ENCODE measurements at regions not wholly inside any gene's neighbourhood (a gene's known extent, or its start where the extent isn't known, plus 50 kb on each side); places are given as distances from the start of the nearest gene placed in this dataset.

GRCh38 chr1:198887866-198888265, 249.0 kb downstream of the PTPRC start:
- no peak overlapping the region for H3K4me3 ChIP-seq (ENCODE audit: low read depth, low read length)
- DNase-seq (ENCODE audit: low read depth): no peak
- TF ChIP-seq CTCF (IDR thresholded peaks at IDR 0.05; ENCODE audit: insufficient read depth, low read depth, low read length, missing control alignments): no peak

GRCh38 chr1:198888379-198888943, 249.6 kb downstream of the PTPRC start:
- TF ChIP-seq CTCF (IDR thresholded peaks at IDR 0.05; ENCODE audit: insufficient read depth, low read depth, low read length, missing control alignments): no peak
- no peak for DNase-seq (ENCODE audit: low read depth)
- no peak overlapping the region for H3K4me3 ChIP-seq (ENCODE audit: low read depth, low read length)

DNA sequence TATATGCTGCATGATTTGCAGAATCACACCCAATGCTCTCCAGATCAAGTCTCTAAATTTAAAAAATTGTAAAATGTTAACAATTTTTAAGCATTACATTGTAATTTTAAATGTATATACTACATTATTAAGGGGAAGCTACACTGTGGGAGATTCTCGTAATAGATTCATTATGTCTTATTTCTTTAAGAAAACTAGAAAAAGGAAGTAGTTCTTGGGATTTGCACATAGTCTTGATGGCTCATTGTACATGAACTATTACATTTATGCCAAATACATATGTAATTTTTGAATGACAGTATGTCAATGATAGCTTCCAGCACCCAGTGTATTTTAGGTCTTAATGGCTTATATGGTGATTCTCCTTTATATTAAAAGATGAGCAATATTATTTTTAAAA, 250.3 kb downstream of the PTPRC start:
- DNase-seq (ENCODE audit: low read depth): no peak
- no peak for TF ChIP-seq CTCF (IDR thresholded peaks at IDR 0.05; ENCODE audit: insufficient read depth, low read depth, low read length, missing control alignments)
- no peak overlapping the region for H3K4me3 ChIP-seq (ENCODE audit: low read depth, low read length)

DNA sequence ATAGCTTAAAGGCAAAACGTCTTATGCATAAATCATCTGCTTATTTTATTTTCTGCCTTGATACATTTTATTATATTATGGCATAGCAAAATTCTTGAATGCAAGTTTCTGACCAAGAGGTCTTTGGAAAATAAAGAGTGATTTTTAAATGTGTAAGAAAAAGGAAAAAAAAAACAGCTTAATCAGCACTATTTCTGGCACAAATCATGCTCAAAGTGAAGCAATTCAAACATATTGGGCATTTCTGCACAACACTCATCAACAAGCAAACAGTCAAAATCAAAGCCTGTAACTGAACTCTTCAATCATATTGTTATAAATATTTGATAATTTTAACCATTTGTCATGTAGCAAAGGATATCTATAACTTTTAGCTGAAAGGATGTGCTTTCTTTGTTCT, 250.9 kb downstream of the PTPRC start:
- TF ChIP-seq CTCF (IDR thresholded peaks at IDR 0.05; ENCODE audit: insufficient read depth, low read depth, low read length, missing control alignments): no peak
- DNase-seq (ENCODE audit: low read depth): no peak
- no peak overlapping the region for H3K4me3 ChIP-seq (ENCODE audit: low read depth, low read length)

DNA sequence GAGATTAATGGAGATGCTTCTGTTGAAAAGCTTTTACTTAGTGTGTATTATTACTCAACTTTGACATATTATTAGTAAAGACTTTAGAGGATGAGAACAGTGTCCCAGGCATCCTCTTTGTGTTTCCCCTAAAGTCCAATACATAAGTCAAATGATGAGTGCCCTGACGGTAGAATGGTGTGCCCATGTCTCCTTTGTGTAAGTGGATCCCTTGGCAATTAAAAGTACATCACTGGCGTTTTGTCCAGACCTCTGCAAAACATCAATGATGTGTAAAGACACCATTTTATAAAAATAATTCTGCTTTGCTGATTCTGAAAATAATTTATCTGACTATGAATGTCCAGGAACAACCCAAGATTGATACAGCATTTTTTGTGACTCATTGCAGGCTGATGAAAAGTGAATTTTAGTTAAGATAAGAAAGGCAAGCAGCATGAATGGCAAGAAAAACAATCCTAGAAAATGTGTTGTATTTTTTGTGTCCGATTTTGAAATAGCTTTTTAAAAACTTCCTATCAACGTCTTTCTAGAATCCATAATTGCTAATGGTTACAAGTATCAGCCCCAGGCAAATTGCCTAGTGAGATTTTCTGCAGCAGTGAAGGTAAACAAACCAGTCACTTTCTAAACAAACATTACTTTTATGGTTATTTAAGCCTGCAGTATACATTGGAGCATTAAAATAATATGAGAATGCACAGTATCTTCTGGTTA, 251.5 kb downstream of the PTPRC start:
- no peak for DNase-seq (ENCODE audit: low read depth)
- TF ChIP-seq CTCF (IDR thresholded peaks at IDR 0.05; ENCODE audit: insufficient read depth, low read depth, low read length, missing control alignments): no peak
- no peak overlapping the region for H3K4me3 ChIP-seq (ENCODE audit: low read depth, low read length)

GRCh38 chr1:198892065-198892464, 253.2 kb downstream of the PTPRC start:
- no peak for DNase-seq (ENCODE audit: low read depth)
- H3K4me3 ChIP-seq (ENCODE audit: low read depth, low read length): no peak overlapping the region
- TF ChIP-seq CTCF (IDR thresholded peaks at IDR 0.05; ENCODE audit: insufficient read depth, low read depth, low read length, missing control alignments): no peak

DNA sequence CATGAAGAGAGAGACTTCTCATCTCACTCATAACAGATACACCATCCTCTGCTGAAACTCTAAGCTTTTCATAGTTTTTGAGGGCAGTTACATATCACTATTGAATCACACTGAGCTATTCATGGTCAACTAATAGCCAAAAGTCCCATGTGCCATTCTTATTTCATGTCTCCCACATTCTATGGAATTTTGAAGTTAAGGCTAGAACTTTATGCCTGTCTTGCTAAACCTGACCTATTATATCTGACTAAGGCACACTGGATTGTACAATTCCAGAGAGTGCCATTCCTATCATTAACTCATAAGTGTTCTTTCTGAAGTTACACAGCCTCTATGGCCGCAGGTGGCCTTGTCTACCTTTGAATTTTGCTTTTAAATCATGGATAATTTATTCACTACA, 254.3 kb downstream of the PTPRC start:
- DNase-seq (ENCODE audit: low read depth): no peak
- no peak overlapping the region for H3K4me3 ChIP-seq (ENCODE audit: low read depth, low read length)
- no peak for TF ChIP-seq CTCF (IDR thresholded peaks at IDR 0.05; ENCODE audit: insufficient read depth, low read depth, low read length, missing control alignments)

All from GM12865 (cell line).